Astrocyte of the spinal cord (primary cell): ENCODE measurements at regions not wholly inside any gene's neighbourhood (a gene's known extent, or its start where the extent isn't known, plus 50 kb on each side); places are given as distances from the start of the nearest gene placed in this dataset.

ENCODE experiments used
- DNase-seq: peaks from one replicate; pipeline ENCODE4 v3.0.0; 2011; ENCODE audit warnings: low read depth, low spot score
- H3K4me3 ChIP-seq: 2 replicates; pipeline ENCODE4 v1.5.1; 2011; ENCODE audit warnings: low read depth, mild to moderate bottlenecking, low read length, moderate library complexity
- in situ Hi-C: cut with HindIII; loops from 2 replicates; pipeline ENCODE4 v1.10.0; 2017; ENCODE audit warnings: low sequenced_read_pairs
- TF ChIP-seq, protein P1 (sequence below): IDR thresholded peaks from 2 replicates; pipeline ENCODE4 v1.5.1; 2012; ENCODE audit warnings: low read depth, mild to moderate bottlenecking, low read length, inconsistent platforms

DNA sequence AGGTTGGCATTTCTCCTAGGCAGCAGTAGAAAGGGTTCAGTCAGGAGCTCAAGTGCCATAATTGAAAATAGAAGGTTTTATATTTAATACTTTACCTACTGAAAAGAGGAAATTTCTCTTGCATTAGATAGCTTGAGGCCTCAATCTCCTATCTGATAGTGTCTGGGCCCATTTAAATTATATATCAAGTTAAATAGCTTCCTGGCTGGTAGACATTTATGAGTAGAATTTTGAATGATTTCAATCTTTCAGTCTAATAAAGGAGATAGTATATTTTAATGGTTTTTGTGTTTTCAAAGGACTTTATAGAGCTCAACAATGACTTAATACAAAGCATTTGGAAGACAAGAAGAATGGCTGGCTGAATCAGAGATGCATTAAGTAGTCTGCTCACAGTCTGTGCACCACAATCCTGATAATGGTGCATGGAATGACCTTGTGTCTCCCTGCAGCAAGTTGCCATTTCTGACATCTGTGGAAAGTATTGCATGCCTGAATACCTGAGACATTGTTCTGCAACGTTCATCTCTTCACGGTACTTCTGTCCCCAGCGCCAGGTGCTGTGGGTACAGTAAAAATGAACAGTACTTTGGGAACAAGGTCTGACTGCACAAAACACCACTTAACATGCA is 974.1 kb downstream of the TMTC2 start:
- no peak overlapping the region for H3K4me3 ChIP-seq
- DNase-seq = no peak
- TF ChIP-seq, protein P1, sequence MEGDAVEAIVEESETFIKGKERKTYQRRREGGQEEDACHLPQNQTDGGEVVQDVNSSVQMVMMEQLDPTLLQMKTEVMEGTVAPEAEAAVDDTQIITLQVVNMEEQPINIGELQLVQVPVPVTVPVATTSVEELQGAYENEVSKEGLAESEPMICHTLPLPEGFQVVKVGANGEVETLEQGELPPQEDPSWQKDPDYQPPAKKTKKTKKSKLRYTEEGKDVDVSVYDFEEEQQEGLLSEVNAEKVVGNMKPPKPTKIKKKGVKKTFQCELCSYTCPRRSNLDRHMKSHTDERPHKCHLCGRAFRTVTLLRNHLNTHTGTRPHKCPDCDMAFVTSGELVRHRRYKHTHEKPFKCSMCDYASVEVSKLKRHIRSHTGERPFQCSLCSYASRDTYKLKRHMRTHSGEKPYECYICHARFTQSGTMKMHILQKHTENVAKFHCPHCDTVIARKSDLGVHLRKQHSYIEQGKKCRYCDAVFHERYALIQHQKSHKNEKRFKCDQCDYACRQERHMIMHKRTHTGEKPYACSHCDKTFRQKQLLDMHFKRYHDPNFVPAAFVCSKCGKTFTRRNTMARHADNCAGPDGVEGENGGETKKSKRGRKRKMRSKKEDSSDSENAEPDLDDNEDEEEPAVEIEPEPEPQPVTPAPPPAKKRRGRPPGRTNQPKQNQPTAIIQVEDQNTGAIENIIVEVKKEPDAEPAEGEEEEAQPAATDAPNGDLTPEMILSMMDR = no peak
- in situ Hi-C loops = no loop called here

DNA sequence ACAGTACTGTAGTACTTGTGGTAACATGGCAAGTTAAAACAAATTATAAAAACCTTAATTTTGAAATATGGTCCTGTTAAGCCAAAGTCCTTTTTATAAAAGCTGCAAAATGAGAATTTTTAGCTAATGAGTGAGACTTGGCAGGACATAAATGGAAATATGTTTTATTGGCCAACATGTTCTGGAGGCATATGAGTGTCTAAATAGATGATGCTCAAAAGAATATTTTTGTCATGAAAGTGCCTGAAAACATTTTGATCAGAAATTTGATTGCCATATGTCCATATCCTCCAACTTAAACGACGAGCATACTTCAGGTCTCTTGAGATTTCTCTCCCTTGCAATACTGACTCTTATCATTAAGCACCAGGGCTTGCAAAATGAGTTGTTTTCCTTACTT is 972.6 kb downstream of the TMTC2 start:
- TF ChIP-seq, protein P1 = no peak
- no peak overlapping the region for H3K4me3 ChIP-seq
- no peak for DNase-seq
- in situ Hi-C loops = no loop called here

DNA sequence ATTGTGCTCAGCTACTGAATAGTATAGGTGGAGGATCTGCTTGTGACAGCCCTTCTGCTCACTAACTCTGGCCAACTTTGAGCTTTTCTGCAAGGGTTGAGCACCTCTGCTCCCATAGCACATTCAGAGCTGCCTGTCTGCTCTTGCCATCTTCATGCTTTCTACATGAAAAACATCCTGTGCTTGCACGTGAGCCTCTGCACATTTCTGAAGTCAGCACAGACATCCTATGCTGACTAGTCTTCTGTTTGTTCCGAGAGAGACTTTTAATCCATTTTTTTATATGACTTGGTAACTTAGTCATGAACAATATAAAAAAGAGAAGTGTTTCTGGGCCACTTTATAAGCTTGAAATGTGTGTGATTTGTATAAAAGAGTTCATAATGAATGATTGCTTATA is 969.3 kb downstream of the TMTC2 start:
- no peak for DNase-seq
- in situ Hi-C loops = no loop called here
- H3K4me3 ChIP-seq = no peak overlapping the region
- TF ChIP-seq, protein P1 = no peak

DNA sequence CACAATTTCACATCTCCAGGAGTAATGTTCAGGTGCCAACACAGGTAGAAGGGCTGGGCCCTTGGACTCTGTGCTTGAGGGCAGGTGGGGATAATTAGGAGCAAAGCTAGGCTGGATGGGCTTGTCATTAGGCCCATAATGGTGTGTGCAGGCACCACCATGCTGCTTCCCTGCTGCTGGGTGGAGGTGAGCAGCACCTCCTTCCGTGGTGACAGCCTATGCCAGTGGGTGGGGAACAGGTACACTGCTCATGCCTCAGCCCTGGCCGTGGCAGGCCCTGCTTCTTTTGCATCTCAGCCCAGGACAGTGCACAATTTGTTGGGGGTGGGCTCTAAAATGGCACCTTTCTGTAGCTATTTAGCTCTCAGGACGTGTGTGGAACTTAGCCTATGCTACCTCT is 955.5 kb downstream of the TMTC2 start:
- in situ Hi-C loops = no loop called here
- no peak for DNase-seq
- H3K4me3 ChIP-seq = no peak overlapping the region
- TF ChIP-seq, protein P1 = no peak

DNA sequence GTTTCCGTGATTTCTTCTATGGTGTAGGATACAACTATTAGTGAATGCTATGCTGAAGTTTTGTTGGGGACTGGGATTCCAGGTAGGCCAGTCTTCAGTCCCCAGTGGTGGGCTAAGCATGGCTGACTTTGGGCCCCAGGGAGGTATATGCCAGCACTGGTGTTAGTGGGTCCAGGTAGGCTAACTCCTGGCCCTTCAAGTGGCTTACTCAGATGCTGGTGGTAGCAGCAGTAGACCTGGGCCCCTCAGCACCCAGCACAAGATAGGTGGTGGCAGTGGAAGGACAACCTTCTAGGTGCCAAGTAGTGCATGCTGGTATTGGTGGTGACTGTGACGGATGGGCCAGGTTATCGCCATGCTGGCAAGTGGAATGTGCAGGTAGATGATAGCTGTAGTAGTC is 955.1 kb downstream of the TMTC2 start:
- H3K4me3 ChIP-seq = no peak overlapping the region
- in situ Hi-C loops = no loop called here
- DNase-seq = no peak
- TF ChIP-seq, protein P1 = no peak

DNA sequence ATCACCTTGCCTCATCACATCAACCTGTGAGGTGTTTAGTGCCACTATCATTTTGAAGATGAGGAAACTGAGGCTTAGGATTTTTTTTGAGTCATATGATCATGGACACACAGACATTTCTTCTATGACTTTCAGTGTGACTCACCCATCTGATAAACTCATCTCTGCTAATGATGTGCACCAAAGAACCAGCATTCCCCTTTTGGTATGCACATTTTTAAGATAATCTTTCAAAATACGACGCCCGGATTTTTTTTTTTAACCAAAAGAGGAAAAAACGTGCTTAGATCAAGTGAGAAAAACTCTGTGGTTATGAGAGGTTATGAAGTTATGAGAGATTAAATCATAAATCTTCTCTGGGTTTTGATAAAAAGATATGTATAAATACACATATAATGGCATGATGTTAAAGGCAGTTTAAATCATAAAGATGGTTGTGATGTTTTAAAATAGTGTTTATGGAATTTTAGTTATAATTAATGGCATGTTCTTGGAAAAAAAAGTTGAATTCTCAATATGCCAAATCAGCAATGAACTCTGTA is 948.1 kb downstream of the TMTC2 start:
- DNase-seq = no peak
- TF ChIP-seq, protein P1 = no peak
- H3K4me3 ChIP-seq = no peak overlapping the region
- in situ Hi-C loops = no loop called here
